ENCODE measurements at regions not wholly inside any gene's neighbourhood (a gene's known extent, or its start where the extent isn't known, plus 50 kb on each side); places are given as distances from the start of the nearest gene placed in this dataset.

- TF ChIP-seq POLR2AphosphoS5 (IDR thresholded peaks at IDR 0.05), result no peak
- TF ChIP-seq POLR2A (IDR thresholded peaks at IDR 0.05), result no peak
- Histone ChIP-seq H3K36me3 (no peaks in the 10 kb centered on the region), H3K4me3 (no peak overlapping the region), H3K9me3 (no peaks in the 10 kb centered on the region), H3K27ac (no peak overlapping the region), H3K4me1 (no peaks in the 10 kb centered on the region), H3K27me3 (no peaks in the 10 kb centered on the region)
- 90 to 100% methylated on average over 1 of the region's 1 CpG for WGBS, 2 donors (ENCODE audit: low coverage in 1 of 2)
- in situ Hi-C loops (cut with MboI; ENCODE audit: low pct_ligation_motif_present in 1 of 4, low pct_unique_long_range_greater_than_20kb in 1 of 4, low sequenced_read_pairs in 3 of 4) (no loop called here), intact Hi-C loops (cut with DNase I; ENCODE audit: low total_unique reads) (no loop called here)
- no peak for DNase-seq
These were observed 385.3 kb downstream of the CCER1 start for GRCh38 chr12:90569685-90570084.

GRCh38 chr12:90562671-90563070 is 392.3 kb downstream of the CCER1 start:
- Histone ChIP-seq H3K27me3 (no peaks in the 10 kb centered on the region), H3K4me1 (no peaks in the 10 kb centered on the region), H3K36me3 (no peaks in the 10 kb centered on the region), H3K27ac (no peak overlapping the region), H3K4me3 (no peak overlapping the region), H3K9me3 (no peaks in the 10 kb centered on the region)
- intact Hi-C loops (cut with DNase I; ENCODE audit: low total_unique reads) (no loop called here), in situ Hi-C loops (cut with MboI; ENCODE audit: low pct_ligation_motif_present in 1 of 4, low pct_unique_long_range_greater_than_20kb in 1 of 4, low sequenced_read_pairs in 3 of 4) (no loop called here)
- TF ChIP-seq EP300 (IDR thresholded peaks at IDR 0.05; ENCODE audit: low read depth) (no peak), POLR2AphosphoS5 (IDR thresholded peaks at IDR 0.05) (no peak), POLR2A (IDR thresholded peaks at IDR 0.05) (no peak)
- TF ChIP-seq, protein P1, sequence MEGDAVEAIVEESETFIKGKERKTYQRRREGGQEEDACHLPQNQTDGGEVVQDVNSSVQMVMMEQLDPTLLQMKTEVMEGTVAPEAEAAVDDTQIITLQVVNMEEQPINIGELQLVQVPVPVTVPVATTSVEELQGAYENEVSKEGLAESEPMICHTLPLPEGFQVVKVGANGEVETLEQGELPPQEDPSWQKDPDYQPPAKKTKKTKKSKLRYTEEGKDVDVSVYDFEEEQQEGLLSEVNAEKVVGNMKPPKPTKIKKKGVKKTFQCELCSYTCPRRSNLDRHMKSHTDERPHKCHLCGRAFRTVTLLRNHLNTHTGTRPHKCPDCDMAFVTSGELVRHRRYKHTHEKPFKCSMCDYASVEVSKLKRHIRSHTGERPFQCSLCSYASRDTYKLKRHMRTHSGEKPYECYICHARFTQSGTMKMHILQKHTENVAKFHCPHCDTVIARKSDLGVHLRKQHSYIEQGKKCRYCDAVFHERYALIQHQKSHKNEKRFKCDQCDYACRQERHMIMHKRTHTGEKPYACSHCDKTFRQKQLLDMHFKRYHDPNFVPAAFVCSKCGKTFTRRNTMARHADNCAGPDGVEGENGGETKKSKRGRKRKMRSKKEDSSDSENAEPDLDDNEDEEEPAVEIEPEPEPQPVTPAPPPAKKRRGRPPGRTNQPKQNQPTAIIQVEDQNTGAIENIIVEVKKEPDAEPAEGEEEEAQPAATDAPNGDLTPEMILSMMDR (IDR thresholded peaks at IDR 0.05), result no peak
- no peak for DNase-seq

DNA sequence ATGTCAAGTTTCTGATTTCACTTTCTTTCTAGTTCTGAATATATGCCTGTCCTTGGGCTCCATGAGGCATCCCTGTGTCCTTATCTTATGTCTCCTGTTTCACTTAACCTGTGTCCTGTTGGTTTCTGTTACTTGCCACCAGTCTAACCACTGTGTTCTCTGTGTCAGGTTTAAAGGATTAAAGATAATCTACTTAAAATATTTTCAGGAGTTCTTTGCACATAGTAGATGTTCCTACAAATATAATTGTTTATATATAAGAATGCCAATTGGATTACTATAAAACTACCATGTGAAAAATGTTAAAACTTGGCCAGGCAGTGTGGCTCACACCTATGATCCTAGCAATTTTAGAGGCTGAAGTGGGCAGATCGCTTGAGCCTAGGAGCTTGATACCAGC is 406.4 kb downstream of the CCER1 start:
- intact Hi-C loops (cut with DNase I; ENCODE audit: low total_unique reads), result no loop called here
- Histone ChIP-seq H3K27me3 (no peaks in the 10 kb centered on the region), H3K4me1 (no peaks in the 10 kb centered on the region), H3K27ac (no peak overlapping the region), H3K4me3 (no peak overlapping the region), H3K9me3 (no peaks in the 10 kb centered on the region), H3K36me3 (no peaks in the 10 kb centered on the region)
- in situ Hi-C loops (cut with MboI; ENCODE audit: low pct_ligation_motif_present in 1 of 4, low pct_unique_long_range_greater_than_20kb in 1 of 4, low sequenced_read_pairs in 3 of 4), result no loop called here
- no peak for DNase-seq
- TF ChIP-seq POLR2A (IDR thresholded peaks at IDR 0.05) (no peak), EP300 (IDR thresholded peaks at IDR 0.05; ENCODE audit: low read depth) (no peak), POLR2AphosphoS5 (IDR thresholded peaks at IDR 0.05) (no peak)
- 75 to 96% methylated on average over 1 of the region's 1 CpG for WGBS, 2 donors (ENCODE audit: low coverage in 1 of 2)

GRCh38 chr12:90546511-90546910 is 408.5 kb downstream of the CCER1 start:
- Histone ChIP-seq H3K9me3 (no peaks in the 10 kb centered on the region), H3K36me3 (no peaks in the 10 kb centered on the region), H3K27ac (no peak overlapping the region), H3K4me3 (no peak overlapping the region), H3K27me3 (no peaks in the 10 kb centered on the region), H3K4me1 (no peaks in the 10 kb centered on the region)
- TF ChIP-seq POLR2A (IDR thresholded peaks at IDR 0.05) (no peak), POLR2AphosphoS5 (IDR thresholded peaks at IDR 0.05) (no peak), EP300 (IDR thresholded peaks at IDR 0.05; ENCODE audit: low read depth) (no peak)
- TF ChIP-seq, protein P1 (IDR thresholded peaks at IDR 0.05), result no peak
- in situ Hi-C loops (cut with MboI; ENCODE audit: low pct_ligation_motif_present in 1 of 4, low pct_unique_long_range_greater_than_20kb in 1 of 4, low sequenced_read_pairs in 3 of 4), result no loop called here
- 85 to 88% methylated on average over 2 to 3 of the region's 3 CpGs for WGBS, 2 donors (ENCODE audit: low coverage in 1 of 2)
- DNase-seq, result no peak
- intact Hi-C loops (cut with DNase I; ENCODE audit: low total_unique reads), result no loop called here

DNA sequence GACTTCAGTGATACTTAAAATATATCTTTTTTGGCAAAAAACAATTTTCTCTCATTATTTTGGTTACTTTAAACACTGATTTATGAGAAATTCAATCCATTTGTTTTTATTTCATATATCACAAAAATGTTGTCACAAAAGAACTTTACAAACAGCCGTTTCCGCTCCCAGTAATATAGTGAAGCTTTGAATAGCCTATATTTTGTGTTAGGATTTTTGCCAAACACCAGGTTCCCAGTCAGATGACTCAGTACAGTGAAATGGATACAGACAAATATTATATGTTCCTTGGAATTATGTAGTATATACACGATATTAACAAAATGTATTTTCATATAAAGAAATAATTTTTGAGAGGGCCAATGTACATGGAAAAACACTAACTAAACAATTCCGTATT is 411.1 kb downstream of the CCER1 start:
- Histone ChIP-seq H3K27me3 (no peaks in the 10 kb centered on the region), H3K27ac (no peak overlapping the region), H3K36me3 (no peaks in the 10 kb centered on the region), H3K4me1 (no peaks in the 10 kb centered on the region), H3K4me3 (no peak overlapping the region), H3K9me3 (no peaks in the 10 kb centered on the region)
- intact Hi-C loops (cut with DNase I; ENCODE audit: low total_unique reads) (no loop called here), in situ Hi-C loops (cut with MboI; ENCODE audit: low pct_ligation_motif_present in 1 of 4, low pct_unique_long_range_greater_than_20kb in 1 of 4, low sequenced_read_pairs in 3 of 4) (no loop called here)
- no peak for DNase-seq
- WGBS, 2 donors (ENCODE audit: low coverage in 1 of 2), result 76 to 86% methylated on average over 4 of the region's 4 CpGs
- TF ChIP-seq, protein P1 (IDR thresholded peaks at IDR 0.05), result no peak
- TF ChIP-seq POLR2A (IDR thresholded peaks at IDR 0.05) (no peak), EP300 (IDR thresholded peaks at IDR 0.05; ENCODE audit: low read depth) (no peak), POLR2AphosphoS5 (IDR thresholded peaks at IDR 0.05) (no peak)

Measured in transverse colon (tissue), 4 donors.